HL-60 (cell line): ENCODE measurements at regions not wholly inside any gene's neighbourhood (a gene's known extent, or its start where the extent isn't known, plus 50 kb on each side); places are given as distances from the start of the nearest gene placed in this dataset.

Experiments used
- DNase-seq, 2 experiments: peaks; one replicate each; pipeline ENCODE4 v3.0.0-alpha.2; 2010 to 2020; ENCODE audit warnings: low read depth in 1 of 2, low spot score in 1 of 2
- H3K27ac ChIP-seq: fragments of 250-450 bp; sonication (Bioruptor Pico); replicated peaks from 2 replicates; pipeline ENCODE4 v1.5.1; 2020; ENCODE audit warnings: mild to moderate bottlenecking, moderate library complexity
- H3K27me3 ChIP-seq: fragments of 250-450 bp; sonication (Bioruptor Pico); 2 replicates; pipeline ENCODE4 v1.5.1; 2021; ENCODE audit warnings: mild to moderate bottlenecking, moderate library complexity; ENCODE audit not compliant: insufficient read depth, poor library complexity, severe bottlenecking
- H3K4me3 ChIP-seq: replicated peaks from 2 replicates; pipeline ENCODE4 v1.5.1; 2011; ENCODE audit warnings: mild to moderate bottlenecking, control low read depth, low read length; ENCODE audit not compliant: insufficient read depth
- CTCF ChIP-seq: IDR thresholded peaks from one replicate; pipeline ENCODE4 v1.5.1; 2011; ENCODE audit warnings: low read length, control low read depth, inconsistent platforms; ENCODE audit not compliant: insufficient read depth
- GABPA ChIP-seq: IDR thresholded peaks from 2 replicates; pipeline ENCODE4 v1.6.1; 2012; ENCODE audit warnings: low read depth
- POLR2AphosphoS5 ChIP-seq: IDR thresholded peaks from 2 replicates; pipeline ENCODE4 v1.6.1; 2012; ENCODE audit warnings: low read depth
- REST ChIP-seq: IDR thresholded peaks from 2 replicates; pipeline ENCODE4 v1.6.1; 2012; ENCODE audit warnings: low read depth; ENCODE audit not compliant: insufficient replicate concordance
- SPI1 ChIP-seq: IDR thresholded peaks from 2 replicates; pipeline ENCODE4 v1.6.1; 2012; ENCODE audit warnings: low read depth, mild to moderate bottlenecking, borderline replicate concordance

GRCh38 chr20:11380283-11380682 is 537.4 kb upstream of the BTBD3 start:
- Histone ChIP-seq H3K4me3 (no peak overlapping the region), H3K27me3 (no peaks in the 10 kb centered on the region), H3K27ac (peak overlapping the region; percentile 81)
- no peak for DNase-seq
- TF ChIP-seq POLR2AphosphoS5 (no peak), GABPA (no peak), CTCF (no peak), REST (no peak), SPI1 (no peak)

- Histone ChIP-seq H3K4me3 (no peak overlapping the region), H3K27me3 (no peaks in the 10 kb centered on the region), H3K27ac (no peak overlapping the region)
- no peak for DNase-seq
- TF ChIP-seq CTCF (no peak), SPI1 (no peak), REST (no peak), POLR2AphosphoS5 (no peak), GABPA (no peak)
Measured at GRCh38 chr20:11387189-11387754, 530.4 kb upstream of the BTBD3 start.

GRCh38 chr20:11389186-11389585 is 528.5 kb upstream of the BTBD3 start:
- DNase-seq: no peak
- H3K27me3 ChIP-seq: no peaks in the 10 kb centered on the region

More at GRCh38 chr20:11389186-11389585, 528.5 kb upstream of the BTBD3 start:
- no peak overlapping the region for H3K4me3 ChIP-seq
- TF ChIP-seq REST (no peak), POLR2AphosphoS5 (no peak), SPI1 (no peak), CTCF (no peak), GABPA (no peak)
- H3K27ac ChIP-seq: no peak overlapping the region
